ENCODE measurements at regions not wholly inside any gene's neighbourhood (a gene's known extent, or its start where the extent isn't known, plus 50 kb on each side); places are given as distances from the start of the nearest gene placed in this dataset.

DNA sequence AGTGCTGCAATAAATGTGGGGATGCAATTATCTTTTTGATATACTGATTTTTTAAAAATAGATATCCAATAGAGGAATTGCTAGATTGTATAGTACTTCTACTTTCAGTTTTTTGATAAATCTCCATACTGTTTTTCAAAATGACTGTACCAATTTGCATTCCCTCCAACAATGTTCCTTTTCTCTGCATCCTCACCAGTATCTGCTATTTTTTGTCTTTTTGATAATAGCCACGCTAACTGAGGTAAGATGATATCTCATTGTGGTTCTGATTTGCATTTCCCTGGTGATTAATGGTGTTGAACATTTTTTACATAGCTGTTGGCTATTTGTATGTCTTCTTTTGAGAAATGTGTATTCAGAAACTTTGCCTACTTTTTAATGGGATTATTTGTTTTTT, 217.7 kb upstream of the MTPN start:
- TF ChIP-seq CTCF (conservative IDR thresholded peaks at IDR 0.05) (no peak), ZFX (IDR thresholded peaks at IDR 0.05) (no peak)

All from C4-2B (cell line).